ENCODE measurements at regions not wholly inside any gene's neighbourhood (a gene's known extent, or its start where the extent isn't known, plus 50 kb on each side); places are given as distances from the start of the nearest gene placed in this dataset.

- Histone ChIP-seq H3K9ac (ENCODE audit: low read depth, low read length, poor library complexity, severe bottlenecking) (no peak overlapping the region), H3K4me3 (ENCODE audit: low read length, poor library complexity, severe bottlenecking) (no peak overlapping the region), H3K27me3 (ENCODE audit: insufficient read depth, low read length, poor library complexity, severe bottlenecking) (no peaks in the 10 kb centered on the region), H3F3A (ENCODE audit: low read depth) (no peaks in the 10 kb centered on the region), H3K79me2 (ENCODE audit: insufficient read depth, low read length) (no peaks in the 10 kb centered on the region), H4K20me1 (ENCODE audit: insufficient read depth, low read length, poor library complexity, severe bottlenecking) (no peaks in the 10 kb centered on the region), H3K9me2 (replicated peaks; ENCODE audit: low read depth, low read length) (no peaks in the 10 kb centered on the region), H2AFZ (ENCODE audit: low read length) (no peak overlapping the region), H3K9me3 (ENCODE audit: insufficient read depth, low read depth, low read length) (no peaks in the 10 kb centered on the region), H3K4me2 (ENCODE audit: low read depth, low read length, poor library complexity, severe bottlenecking) (no peak overlapping the region), H3K36me3 (ENCODE audit: insufficient read depth, low read length) (no peaks in the 10 kb centered on the region), H3K4me1 (ENCODE audit: insufficient read depth, low read length, poor library complexity, severe bottlenecking) (no peaks in the 10 kb centered on the region)
- TF ChIP-seq EZH2phosphoT487 (IDR thresholded peaks at IDR 0.05; ENCODE audit: borderline replicate concordance) (no peak), CTCF (conservative IDR thresholded peaks at IDR 0.05; ENCODE audit: low read length) (no peak)
Observed at GRCh38 chr15:63440756-63441155, 59.1 kb upstream of the CA12 start.

- H4K20me1 ChIP-seq (ENCODE audit: insufficient read depth, low read length, poor library complexity, severe bottlenecking), result no peaks in the 10 kb centered on the region
- no peaks in the 10 kb centered on the region for H3K36me3 ChIP-seq (ENCODE audit: insufficient read depth, low read length)
- H3K9ac ChIP-seq (ENCODE audit: low read depth, low read length, poor library complexity, severe bottlenecking), result no peak overlapping the region
- H3K4me3 ChIP-seq (ENCODE audit: low read length, poor library complexity, severe bottlenecking), result no peak overlapping the region
- no peaks in the 10 kb centered on the region for H3K9me3 ChIP-seq (ENCODE audit: insufficient read depth, low read depth, low read length)
- no peak overlapping the region for H3K4me2 ChIP-seq (ENCODE audit: low read depth, low read length, poor library complexity, severe bottlenecking)
- no peaks in the 10 kb centered on the region for H3K4me1 ChIP-seq (ENCODE audit: insufficient read depth, low read length, poor library complexity, severe bottlenecking)
- no peaks in the 10 kb centered on the region for H3K9me2 ChIP-seq (replicated peaks; ENCODE audit: low read depth, low read length)
- TF ChIP-seq CTCF (conservative IDR thresholded peaks at IDR 0.05; ENCODE audit: low read length) (no peak), EZH2phosphoT487 (IDR thresholded peaks at IDR 0.05; ENCODE audit: borderline replicate concordance) (no peak)
- H2AFZ ChIP-seq (ENCODE audit: low read length), result no peak overlapping the region
- no peaks in the 10 kb centered on the region for H3K79me2 ChIP-seq (ENCODE audit: insufficient read depth, low read length)
- H3K27me3 ChIP-seq (ENCODE audit: insufficient read depth, low read length, poor library complexity, severe bottlenecking), result no peaks in the 10 kb centered on the region
- no peaks in the 10 kb centered on the region for H3F3A ChIP-seq (ENCODE audit: low read depth)
Observed at GRCh38 chr15:63441266-63441665, 59.6 kb upstream of the CA12 start.

- no peaks in the 10 kb centered on the region for H3K27me3 ChIP-seq (ENCODE audit: insufficient read depth, low read length, poor library complexity, severe bottlenecking)
- H3K4me1 ChIP-seq (ENCODE audit: insufficient read depth, low read length, poor library complexity, severe bottlenecking), result no peaks in the 10 kb centered on the region
- H3F3A ChIP-seq (ENCODE audit: low read depth), result no peaks in the 10 kb centered on the region
- no peaks in the 10 kb centered on the region for H3K9me2 ChIP-seq (replicated peaks; ENCODE audit: low read depth, low read length)
- H3K9ac ChIP-seq (ENCODE audit: low read depth, low read length, poor library complexity, severe bottlenecking), result no peak overlapping the region
- no peak overlapping the region for H2AFZ ChIP-seq (ENCODE audit: low read length)
- H3K79me2 ChIP-seq (ENCODE audit: insufficient read depth, low read length), result no peaks in the 10 kb centered on the region
- H4K20me1 ChIP-seq (ENCODE audit: insufficient read depth, low read length, poor library complexity, severe bottlenecking), result no peaks in the 10 kb centered on the region
- TF ChIP-seq EZH2phosphoT487 (IDR thresholded peaks at IDR 0.05; ENCODE audit: borderline replicate concordance), result no peak
- no peak for TF ChIP-seq CTCF (conservative IDR thresholded peaks at IDR 0.05; ENCODE audit: low read length)
- H3K4me2 ChIP-seq (ENCODE audit: low read depth, low read length, poor library complexity, severe bottlenecking), result no peak overlapping the region
- H3K9me3 ChIP-seq (ENCODE audit: insufficient read depth, low read depth, low read length), result no peaks in the 10 kb centered on the region
- no peak overlapping the region for H3K4me3 ChIP-seq (ENCODE audit: low read length, poor library complexity, severe bottlenecking)
- no peaks in the 10 kb centered on the region for H3K36me3 ChIP-seq (ENCODE audit: insufficient read depth, low read length)
Observed at GRCh38 chr15:63442080-63442479, 60.4 kb upstream of the CA12 start.

Measured in Loucy (cell line).